ENCODE measurements at regions not wholly inside any gene's neighbourhood (a gene's known extent, or its start where the extent isn't known, plus 50 kb on each side); places are given as distances from the start of the nearest gene placed in this dataset.

GRCh38 chr4:32161392-32161791 is 1441.2 kb downstream of the PCDH7 start:
- no peaks in the 10 kb centered on the region for H4K20me1 ChIP-seq (ENCODE audit: control insufficient read depth, extremely low read depth, insufficient read depth, low read length)
- H2AFZ ChIP-seq (ENCODE audit: low read length): no peak overlapping the region
- DNase-seq (ENCODE audit: low read depth in 2 of 2): peak; percentile 58 to 69
- H3K9ac ChIP-seq (ENCODE audit: insufficient read depth, low read length): no peak overlapping the region
- H3K4me2 ChIP-seq (ENCODE audit: extremely low read depth, insufficient read depth, low read length): no peak overlapping the region
- H3K27ac ChIP-seq (ENCODE audit: insufficient read depth, low read length): no peak overlapping the region
- H3K4me1 ChIP-seq (ENCODE audit: control insufficient read depth, extremely low read depth, insufficient read depth, low read length): no peaks in the 10 kb centered on the region
- no peak overlapping the region for H3K4me3 ChIP-seq (replicated peaks in 1 of 4; ENCODE audit: control extremely low read depth in 1 of 4, insufficient read depth in 1 of 4, low read depth in 3 of 4, low read length in 4 of 4)
- H3K36me3 ChIP-seq (ENCODE audit: control insufficient read depth, insufficient read depth, low read length): no peaks in the 10 kb centered on the region
- no peaks in the 10 kb centered on the region for H3K79me2 ChIP-seq (ENCODE audit: control insufficient read depth, insufficient read depth, low read length)
- no peaks in the 10 kb centered on the region for H3K27me3 ChIP-seq (ENCODE audit: control insufficient read depth, insufficient read depth, low read length)
- TF ChIP-seq EZH2 (IDR thresholded peaks at IDR 0.05; ENCODE audit: low read length, missing control alignments) (no peak), CTCF (conservative IDR thresholded peaks at IDR 0.05 in 1 of 2, IDR thresholded peaks at IDR 0.05 in 1 of 2; ENCODE audit: low read depth in 1 of 2, low read length in 2 of 2) (no peak)
- no peaks in the 10 kb centered on the region for H3K9me3 ChIP-seq (ENCODE audit: control insufficient read depth, insufficient read depth, low read depth, low read length)

GRCh38 chr4:32163125-32163524 is 1443.0 kb downstream of the PCDH7 start:
- TF ChIP-seq EZH2 (IDR thresholded peaks at IDR 0.05; ENCODE audit: low read length, missing control alignments) (no peak), CTCF (conservative IDR thresholded peaks at IDR 0.05 in 1 of 2, IDR thresholded peaks at IDR 0.05 in 1 of 2; ENCODE audit: low read depth in 1 of 2, low read length in 2 of 2) (no peak)
- Histone ChIP-seq H4K20me1 (ENCODE audit: control insufficient read depth, extremely low read depth, insufficient read depth, low read length) (no peaks in the 10 kb centered on the region), H2AFZ (ENCODE audit: low read length) (no peak overlapping the region), H3K9me3 (ENCODE audit: control insufficient read depth, insufficient read depth, low read depth, low read length) (no peaks in the 10 kb centered on the region), H3K4me1 (ENCODE audit: control insufficient read depth, extremely low read depth, insufficient read depth, low read length) (no peaks in the 10 kb centered on the region), H3K4me2 (ENCODE audit: extremely low read depth, insufficient read depth, low read length) (no peak overlapping the region), H3K9ac (ENCODE audit: insufficient read depth, low read length) (no peak overlapping the region), H3K27ac (ENCODE audit: insufficient read depth, low read length) (no peak overlapping the region), H3K79me2 (ENCODE audit: control insufficient read depth, insufficient read depth, low read length) (no peaks in the 10 kb centered on the region), H3K4me3 (replicated peaks in 1 of 4; ENCODE audit: control extremely low read depth in 1 of 4, insufficient read depth in 1 of 4, low read depth in 3 of 4, low read length in 4 of 4) (no peak overlapping the region), H3K27me3 (ENCODE audit: control insufficient read depth, insufficient read depth, low read length) (no peaks in the 10 kb centered on the region), H3K36me3 (ENCODE audit: control insufficient read depth, insufficient read depth, low read length) (no peaks in the 10 kb centered on the region)
- no peak for DNase-seq (ENCODE audit: low read depth in 2 of 2)

GRCh38 chr4:32169841-32170240 is 1449.7 kb downstream of the PCDH7 start:
- Histone ChIP-seq H2AFZ (ENCODE audit: low read length) (no peak overlapping the region), H3K79me2 (ENCODE audit: control insufficient read depth, insufficient read depth, low read length) (no peaks in the 10 kb centered on the region), H3K9ac (ENCODE audit: insufficient read depth, low read length) (no peak overlapping the region), H3K27me3 (ENCODE audit: control insufficient read depth, insufficient read depth, low read length) (no peaks in the 10 kb centered on the region), H4K20me1 (ENCODE audit: control insufficient read depth, extremely low read depth, insufficient read depth, low read length) (no peaks in the 10 kb centered on the region), H3K36me3 (ENCODE audit: control insufficient read depth, insufficient read depth, low read length) (no peaks in the 10 kb centered on the region), H3K4me3 (replicated peaks in 1 of 4; ENCODE audit: control extremely low read depth in 1 of 4, insufficient read depth in 1 of 4, low read depth in 3 of 4, low read length in 4 of 4) (no peak overlapping the region), H3K27ac (ENCODE audit: insufficient read depth, low read length) (no peak overlapping the region), H3K4me2 (ENCODE audit: extremely low read depth, insufficient read depth, low read length) (no peak overlapping the region), H3K4me1 (ENCODE audit: control insufficient read depth, extremely low read depth, insufficient read depth, low read length) (no peaks in the 10 kb centered on the region), H3K9me3 (ENCODE audit: control insufficient read depth, insufficient read depth, low read depth, low read length) (no peaks in the 10 kb centered on the region)
- TF ChIP-seq CTCF (conservative IDR thresholded peaks at IDR 0.05 in 1 of 2, IDR thresholded peaks at IDR 0.05 in 1 of 2; ENCODE audit: low read depth in 1 of 2, low read length in 2 of 2): no peak
- TF ChIP-seq EZH2 (IDR thresholded peaks at IDR 0.05; ENCODE audit: low read length, missing control alignments): no peak
- DNase-seq (ENCODE audit: low read depth in 2 of 2): no peak

All from fibroblast of lung (primary cell).